ENCODE measurements at regions not wholly inside any gene's neighbourhood (a gene's known extent, or its start where the extent isn't known, plus 50 kb on each side); places are given as distances from the start of the nearest gene placed in this dataset.

- intact Hi-C loops (cut with micrococcal nuclease; ENCODE audit: unreplicated experiment) (no loop called here), in situ Hi-C loops (cut with HindIII; ENCODE audit: extremely low pct_ligation_motif_present, low pct_unique_long_range_greater_than_20kb) (loop anchor here (5.0 kb wide), 1 partner anchor 193 kb away; no protein-coding TSS in a partner anchor)
- no peaks in the 10 kb centered on the region for H3K36me3 ChIP-seq (replicated peaks in 1 of 2; ENCODE audit: control insufficient read depth in 1 of 2, insufficient read depth in 2 of 2, low read length in 2 of 2)
- no peaks in the 10 kb centered on the region for H3K79me2 ChIP-seq (ENCODE audit: insufficient read depth, low read length)
- DNase-seq (ENCODE audit: low spot score) = no peak
- CTCF ChIA-PET (ENCODE audit: low intra/inter-chr PET ratio, low total read pairs) = no interaction called here
- no peak overlapping the region for H3K9ac ChIP-seq (ENCODE audit: insufficient read depth, low read depth, low read length)
- no peaks in the 10 kb centered on the region for H3K4me1 ChIP-seq (ENCODE audit: insufficient read depth, low read length)
- BruUV-seq (replicated peaks) = no TSS peak
- FAIRE-seq = no peak
- POLR2A ChIA-PET = no interaction called here
- H4K20me1 ChIP-seq (ENCODE audit: insufficient read depth, low read length) = no peaks in the 10 kb centered on the region
- H3K27ac ChIP-seq (ENCODE audit: extremely low read length, insufficient read depth, low read length) = no peak overlapping the region
- ATAC-seq = no peak
- no peak overlapping the region for H2AFZ ChIP-seq (ENCODE audit: low read length)
- no peak for TF ChIP-seq FOXA3 (CRISPR knock-in tag; IDR thresholded peaks at IDR 0.05)
- 1% methylated on average over 3 of the region's 3 CpGs for WGBS (ENCODE audit: low lambda C conversion rate)
- H3K27me3 ChIP-seq (ENCODE audit: control insufficient read depth in 1 of 2, insufficient read depth in 2 of 2, low read length in 2 of 2) = no peaks in the 10 kb centered on the region
- no peaks in the 10 kb centered on the region for H3K9me3 ChIP-seq (ENCODE audit: low read length)
- no peak overlapping the region for H3K4me3 ChIP-seq (replicated peaks in 1 of 3; ENCODE audit: insufficient read depth in 1 of 3, low read depth in 2 of 3, low read length in 3 of 3)
- no peak overlapping the region for H3K4me2 ChIP-seq (ENCODE audit: low read depth, low read length)
Observed at GRCh38 chr1:204760757-204761156, 75.2 kb upstream of the LRRN2 start.

- no peaks in the 10 kb centered on the region for H3K4me1 ChIP-seq (ENCODE audit: insufficient read depth, low read length)
- no peak overlapping the region for H3K4me3 ChIP-seq (replicated peaks in 1 of 3; ENCODE audit: insufficient read depth in 1 of 3, low read depth in 2 of 3, low read length in 3 of 3)
- FAIRE-seq (no peak), DNase-seq (ENCODE audit: low spot score) (peak; percentile 35), ATAC-seq (peak; percentile 98)
- WGBS (ENCODE audit: low lambda C conversion rate) = 20% methylated on average over 17 of the region's 18 CpGs
- H2AFZ ChIP-seq (ENCODE audit: low read length) = no peak overlapping the region
- in situ Hi-C loops (cut with HindIII; ENCODE audit: extremely low pct_ligation_motif_present, low pct_unique_long_range_greater_than_20kb) = loop anchor here (5.0 kb wide), 1 partner anchor 197 kb away; no protein-coding TSS in a partner anchor
- ChIA-PET POLR2A (no interaction called here), CTCF (ENCODE audit: low intra/inter-chr PET ratio, low total read pairs) (interaction anchor here (0.6 to 2.2 kb wide), 2 partner anchors 163 to 198 kb away, joined by 3 to 27 read pairs; no protein-coding TSS in a partner anchor)
- no peaks in the 10 kb centered on the region for H3K79me2 ChIP-seq (ENCODE audit: insufficient read depth, low read length)
- H3K27ac ChIP-seq (ENCODE audit: extremely low read length, insufficient read depth, low read length) = no peak overlapping the region
- H3K9ac ChIP-seq (ENCODE audit: insufficient read depth, low read depth, low read length) = no peak overlapping the region
- H4K20me1 ChIP-seq (ENCODE audit: insufficient read depth, low read length) = no peaks in the 10 kb centered on the region
- no peaks in the 10 kb centered on the region for H3K36me3 ChIP-seq (replicated peaks in 1 of 2; ENCODE audit: control insufficient read depth in 1 of 2, insufficient read depth in 2 of 2, low read length in 2 of 2)
- H3K9me3 ChIP-seq (ENCODE audit: low read length) = no peaks in the 10 kb centered on the region
- no TSS peak for BruUV-seq (replicated peaks)
- H3K27me3 ChIP-seq (ENCODE audit: control insufficient read depth in 1 of 2, insufficient read depth in 2 of 2, low read length in 2 of 2) = peaks cover 0 to 4% of the 10 kb centered on the region in 2 experiments; a peak in 1 of 5 replicates
- intact Hi-C loops (cut with micrococcal nuclease; ENCODE audit: unreplicated experiment) = loop anchor here (1.0 kb wide), 1 partner anchor 198 kb away; no protein-coding TSS in a partner anchor
- no peak overlapping the region for H3K4me2 ChIP-seq (ENCODE audit: low read depth, low read length)
- TF ChIP-seq PRDM15 (CRISPR knock-in tag; IDR thresholded peaks at IDR 0.05) (no peak), DRAP1 (CRISPR knock-in tag; IDR thresholded peaks at IDR 0.05) (no peak), ZNF224 (CRISPR knock-in tag; IDR thresholded peaks at IDR 0.05) (no peak), TEAD2 (CRISPR knock-in tag; IDR thresholded peaks at IDR 0.05) (no peak), THRA (CRISPR knock-in tag; IDR thresholded peaks at IDR 0.05; ENCODE audit: borderline replicate concordance) (no peak), ZNF264 (CRISPR knock-in tag; IDR thresholded peaks at IDR 0.05) (no peak), ZNF605 (CRISPR knock-in tag; IDR thresholded peaks at IDR 0.05) (peak; percentile 44; the same call in 1 of the 2 replicates), SOX6 (IDR thresholded peaks at IDR 0.05) (no peak), SOX6 (CRISPR knock-in tag; IDR thresholded peaks at IDR 0.05) (0 out of 2 replicates have a peak, but pooled peaks have one; percentile 16), SP140L (CRISPR knock-in tag; IDR thresholded peaks at IDR 0.05; ENCODE audit: borderline replicate concordance) (no peak), NCOA5 (CRISPR knock-in tag; IDR thresholded peaks at IDR 0.05) (no peak)
Observed at GRCh38 chr1:204763773-204764427, 78.4 kb upstream of the LRRN2 start.
